CD8-positive, alpha-beta memory T cell (primary cell): ENCODE measurements at regions not wholly inside any gene's neighbourhood (a gene's known extent, or its start where the extent isn't known, plus 50 kb on each side); places are given as distances from the start of the nearest gene placed in this dataset.
A peak's percentile ranks its signal among the peaks of the same experiment; 100 is the strongest.
"Not testable (repeated sequence)": the region's sequence is repeated elsewhere in the genome, so short reads cannot be mapped to it uniquely, and the experiment has no call there.

Experiments used
- CTCF ChIA-PET: fragments of 350-600 bp; sonication (Branson Sonifier 250); formaldehyde crosslinking; loops from one replicate; lab custom pipeline; 2021; ENCODE audit warnings: antibody characterized with exemption; lab: Charles Lee
- POLR2A ChIA-PET: fragments of 350-600 bp; sonication (Branson Sonifier 250); formaldehyde crosslinking; loops from one replicate; lab custom pipeline; 2021; ENCODE audit warnings: antibody characterized with exemption; lab: Charles Lee
- DNase-seq, 5 donors: peaks; one replicate each; pipeline versions ENCODE4 v3.0.0 to v3.0.0-alpha.2; 2020 to 2022; ENCODE audit warnings: mixed read lengths in 1 of 5
- H3K27ac ChIP-seq: one replicate; pipeline ENCODE4 v1.7.0; 2013; ENCODE audit warnings: low read depth, mild to moderate bottlenecking, low read length, moderate library complexity
- H3K27me3 ChIP-seq: 2 replicates; pipeline ENCODE4 v1.7.0; 2013; ENCODE audit warnings: low read length, mild to moderate bottlenecking; ENCODE audit not compliant: insufficient read depth, poor library complexity, severe bottlenecking
- H3K36me3 ChIP-seq: 2 replicates; pipeline ENCODE4 v1.7.0; 2013; ENCODE audit warnings: mild to moderate bottlenecking, low read length, moderate library complexity; ENCODE audit not compliant: insufficient read depth
- H3K4me1 ChIP-seq: 2 replicates; pipeline ENCODE4 v1.7.0; 2013; ENCODE audit warnings: mild to moderate bottlenecking, low read length, moderate library complexity; ENCODE audit not compliant: insufficient read depth
- H3K4me3 ChIP-seq: 2 replicates; pipeline ENCODE4 v1.7.0; 2013; ENCODE audit warnings: mild to moderate bottlenecking, low read length
- H3K9me3 ChIP-seq: 2 replicates; pipeline ENCODE4 v1.7.0; 2013; ENCODE audit warnings: mild to moderate bottlenecking, low read length
- H3K27ac Mint-ChIP-seq, 8 donors: one replicate each; pipeline ENCODE4 v1.8.0; 2020 to 2021; ENCODE audit warnings: mixed read lengths in 8 of 8, mild to moderate bottlenecking in 6 of 8, inconsistent platforms in 3 of 8, moderate library complexity in 3 of 8
- H3K27me3 Mint-ChIP-seq, 2 donors: one replicate each; pipeline ENCODE4 v1.8.0; 2020 to 2021; ENCODE audit warnings: mixed read lengths in 2 of 2, mild to moderate bottlenecking in 1 of 2, moderate library complexity in 1 of 2
- H3K36me3 Mint-ChIP-seq, 3 donors: one replicate each; pipeline ENCODE4 v1.8.0; 2020 to 2021; ENCODE audit warnings: mixed read lengths in 3 of 3, inconsistent platforms in 1 of 3, mild to moderate bottlenecking in 1 of 3
- H3K4me1 Mint-ChIP-seq, 3 donors: one replicate each; pipeline ENCODE4 v1.8.0; 2020 to 2021; ENCODE audit warnings: mixed read lengths in 3 of 3, inconsistent platforms in 1 of 3, mild to moderate bottlenecking in 1 of 3
- H3K4me3 Mint-ChIP-seq, 7 donors: one replicate each; pipeline ENCODE4 v1.8.0; 2020 to 2021; ENCODE audit warnings: mixed read lengths in 7 of 7, mild to moderate bottlenecking in 6 of 7, moderate library complexity in 4 of 7, inconsistent platforms in 2 of 7
- H3K9me3 Mint-ChIP-seq, 5 donors: one replicate each; pipeline ENCODE4 v1.8.0; 2020 to 2022; ENCODE audit warnings: mixed read lengths in 5 of 5, mild to moderate bottlenecking in 3 of 5, moderate library complexity in 2 of 5, inconsistent platforms in 1 of 5

DNA sequence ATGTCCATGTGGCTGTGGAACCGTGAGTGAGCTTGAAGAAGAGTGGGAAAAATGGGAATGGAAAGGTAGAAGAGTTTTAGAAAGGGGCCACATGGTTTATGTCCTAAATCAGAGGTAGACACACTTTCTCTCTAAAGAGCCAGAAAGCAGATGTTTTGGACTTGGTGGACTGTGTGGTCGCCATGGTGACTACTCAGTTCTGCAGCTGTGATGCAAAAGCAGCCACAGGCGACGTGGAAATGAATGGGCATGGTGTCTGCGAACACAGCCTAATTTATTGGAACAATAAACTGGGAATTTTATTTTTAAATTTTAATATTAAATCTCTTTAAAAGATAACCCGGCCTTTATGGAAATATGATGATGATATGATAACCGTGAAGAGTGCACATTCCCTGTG is 386.0 kb upstream of the FAT1 start:
- Mint-ChIP-seq H3K36me3 (no peaks in the 10 kb centered on the region), H3K4me3 (no peak overlapping the region), H3K27me3 (no peaks in the 10 kb centered on the region), H3K4me1 (no peaks in the 10 kb centered on the region), H3K9me3 (peaks cover 0 to 10% (median 3%) of the 10 kb centered on the region in 5 donors), H3K27ac (no peak overlapping the region)
- Histone ChIP-seq H3K9me3 (no peaks in the 10 kb centered on the region), H3K27ac (no peak overlapping the region), H3K4me3 (no peak overlapping the region), H3K27me3 (no peaks in the 10 kb centered on the region), H3K4me1 (no peaks in the 10 kb centered on the region), H3K36me3 (no peaks in the 10 kb centered on the region)
- DNase-seq, result no peak
- ChIA-PET CTCF (no interaction called here), POLR2A (no interaction called here)

DNA sequence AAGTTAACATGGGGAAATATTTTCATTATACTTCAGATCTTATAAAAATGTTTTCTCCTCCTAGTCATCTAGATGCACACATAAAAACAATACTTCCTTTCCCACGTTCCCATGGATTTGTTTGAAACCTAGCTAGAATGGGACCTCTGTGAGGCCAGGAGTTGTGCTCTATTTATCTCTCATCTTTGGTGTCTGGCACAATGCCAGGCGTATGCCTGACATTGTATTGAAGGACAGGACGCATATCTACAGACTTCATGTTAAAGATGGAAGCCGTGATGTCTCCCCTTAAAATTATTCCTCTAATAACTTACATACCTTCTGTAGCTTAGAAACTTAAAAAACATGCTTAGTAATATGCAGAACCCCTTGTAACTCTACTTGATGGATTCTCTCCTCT is 394.5 kb upstream of the FAT1 start:
- H3K4me1 ChIP-seq, result no peaks in the 10 kb centered on the region
- no peak for DNase-seq
- H3K27ac ChIP-seq, result no peak overlapping the region
- no peaks in the 10 kb centered on the region for H3K36me3 ChIP-seq
- H3K4me3 ChIP-seq, result no peak overlapping the region
- H3K36me3 Mint-ChIP-seq, result no peaks in the 10 kb centered on the region
- H3K27me3 Mint-ChIP-seq, result peaks cover 0 to 1% of the 10 kb centered on the region in 2 donors
- no peaks in the 10 kb centered on the region for H3K4me1 Mint-ChIP-seq
- H3K27me3 ChIP-seq, result no peaks in the 10 kb centered on the region
- H3K27ac Mint-ChIP-seq, result no peak overlapping the region
- H3K9me3 Mint-ChIP-seq, result peaks cover 0 to 5% (median 4%) of the 10 kb centered on the region in 5 donors
- CTCF ChIA-PET, result no interaction called here
- POLR2A ChIA-PET, result no interaction called here
- no peak overlapping the region for H3K4me3 Mint-ChIP-seq
- no peaks in the 10 kb centered on the region for H3K9me3 ChIP-seq

DNA sequence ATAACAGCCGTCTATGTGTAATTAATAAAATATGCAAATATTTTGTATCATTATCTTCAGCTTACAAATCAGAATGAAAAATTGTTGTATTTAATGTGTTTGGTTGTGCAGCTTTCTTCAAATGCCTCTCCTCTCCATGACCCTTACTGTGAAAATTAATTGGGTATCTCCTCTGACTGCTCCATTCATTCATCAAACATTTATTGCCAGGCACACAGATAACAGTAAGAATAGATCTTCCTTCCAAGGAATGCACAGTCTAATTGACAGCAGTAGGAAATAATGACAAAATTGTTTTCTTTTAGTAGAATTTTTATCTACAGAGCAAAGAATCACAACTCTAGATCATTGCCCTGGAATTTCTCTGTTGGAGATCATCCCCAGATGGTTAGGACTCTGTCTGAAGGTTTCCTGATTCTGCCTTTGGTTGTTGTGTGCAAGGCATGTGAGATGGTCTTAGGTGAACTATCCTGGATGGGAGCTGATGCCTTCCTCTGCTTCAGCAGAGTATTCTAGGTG is 395.0 kb upstream of the FAT1 start:
- Mint-ChIP-seq H3K9me3 (peaks cover 0 to 5% (median 2%) of the 10 kb centered on the region in 5 donors), H3K27ac (no peak overlapping the region), H3K36me3 (no peaks in the 10 kb centered on the region), H3K4me1 (no peaks in the 10 kb centered on the region), H3K4me3 (no peak overlapping the region), H3K27me3 (peaks cover 0 to 1% of the 10 kb centered on the region in 2 donors)
- Histone ChIP-seq H3K4me3 (no peak overlapping the region), H3K4me1 (no peaks in the 10 kb centered on the region), H3K27ac (no peak overlapping the region), H3K36me3 (no peaks in the 10 kb centered on the region), H3K9me3 (no peaks in the 10 kb centered on the region), H3K27me3 (no peaks in the 10 kb centered on the region)
- CTCF ChIA-PET, result no interaction called here
- POLR2A ChIA-PET, result no interaction called here
- DNase-seq, result no peak

DNA sequence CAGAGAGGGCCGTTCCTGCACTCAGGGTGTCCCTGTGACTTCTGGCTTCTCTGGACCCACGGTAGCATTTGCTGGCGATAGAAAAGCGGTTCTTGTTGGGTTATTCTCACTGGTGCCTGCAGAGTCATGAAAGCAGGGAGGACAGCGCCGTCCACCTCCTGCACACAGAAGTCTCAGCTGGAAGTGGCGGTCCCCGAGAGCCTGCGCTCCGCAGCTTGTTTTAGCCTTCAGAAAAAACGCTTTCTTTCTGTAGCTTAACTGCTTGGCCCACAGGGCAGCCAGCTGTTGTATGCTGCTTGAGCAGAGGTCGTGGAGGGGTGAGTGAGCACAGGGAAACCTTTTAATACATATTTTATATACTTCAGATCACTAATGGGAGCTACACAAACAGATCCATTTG is 400.7 kb upstream of the FAT1 start:
- Mint-ChIP-seq H3K27ac (no peak overlapping the region), H3K4me1 (no peaks in the 10 kb centered on the region), H3K4me3 (no peak overlapping the region), H3K36me3 (no peaks in the 10 kb centered on the region), H3K27me3 (peaks cover 0 to 1% of the 10 kb centered on the region in 2 donors), H3K9me3 (peaks cover 1 to 12% (median 9%) of the 10 kb centered on the region in 5 donors)
- CTCF ChIA-PET, result no interaction called here
- Histone ChIP-seq H3K27ac (no peak overlapping the region), H3K27me3 (no peaks in the 10 kb centered on the region), H3K9me3 (no peaks in the 10 kb centered on the region), H3K4me1 (no peaks in the 10 kb centered on the region), H3K4me3 (no peak overlapping the region), H3K36me3 (no peaks in the 10 kb centered on the region)
- DNase-seq, result no peak
- POLR2A ChIA-PET, result no interaction called here

DNA sequence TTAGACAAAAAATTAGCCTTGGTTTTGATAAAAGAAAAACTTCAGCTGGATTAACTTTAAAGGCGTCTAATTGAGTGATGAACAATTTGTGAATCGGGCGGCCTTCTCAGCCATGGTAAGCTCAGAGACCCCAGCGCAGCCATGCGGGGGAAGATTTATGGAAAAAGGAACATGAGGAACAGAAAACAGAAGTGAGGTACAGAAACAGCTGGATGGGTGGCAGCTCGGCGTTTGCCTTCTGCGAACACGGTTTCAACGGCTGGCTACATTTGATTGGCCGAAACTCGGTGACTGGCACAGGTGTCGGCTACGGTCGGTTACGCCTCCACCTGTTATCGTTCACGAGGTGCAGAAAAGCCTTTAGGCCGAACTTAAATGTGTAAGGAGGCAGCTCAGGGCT is 401.4 kb upstream of the FAT1 start:
- CTCF ChIA-PET, result no interaction called here
- no peaks in the 10 kb centered on the region for H3K27me3 ChIP-seq
- Mint-ChIP-seq H3K36me3 (no peaks in the 10 kb centered on the region), H3K9me3 (peaks cover 6 to 15% (median 11%) of the 10 kb centered on the region in 5 donors), H3K4me3 (no peak overlapping the region), H3K4me1 (no peaks in the 10 kb centered on the region), H3K27ac (no peak overlapping the region), H3K27me3 (peaks cover 0 to 1% of the 10 kb centered on the region in 2 donors)
- POLR2A ChIA-PET, result no interaction called here
- H3K27ac ChIP-seq, result no peak overlapping the region
- no peak overlapping the region for H3K4me3 ChIP-seq
- no peaks in the 10 kb centered on the region for H3K36me3 ChIP-seq
- no peaks in the 10 kb centered on the region for H3K9me3 ChIP-seq
- no peak for DNase-seq
- H3K4me1 ChIP-seq, result no peaks in the 10 kb centered on the region

DNA sequence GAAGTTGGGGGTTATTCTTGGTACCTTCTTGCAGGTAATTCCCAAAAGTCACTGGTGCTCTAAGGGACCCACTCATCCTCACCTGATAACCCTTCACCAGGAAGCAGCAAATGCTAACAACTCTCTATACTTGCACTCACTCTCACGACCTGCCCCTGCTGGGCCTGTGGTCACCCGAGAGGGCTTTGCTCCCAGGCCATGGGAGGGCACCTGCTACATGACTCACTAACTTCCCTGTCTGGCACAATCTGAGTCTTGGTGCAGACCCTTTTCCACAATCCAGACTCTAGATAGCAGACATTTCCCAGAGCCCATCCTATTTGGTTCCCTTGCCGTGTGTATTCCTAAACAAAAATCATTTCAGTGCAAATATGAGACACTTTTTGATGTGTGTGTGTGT is 403.8 kb upstream of the FAT1 start:
- ChIA-PET CTCF (no interaction called here), POLR2A (no interaction called here)
- Histone ChIP-seq H3K4me3 (no peak overlapping the region), H3K27me3 (no peaks in the 10 kb centered on the region), H3K27ac (no peak overlapping the region), H3K9me3 (no peaks in the 10 kb centered on the region), H3K4me1 (no peaks in the 10 kb centered on the region), H3K36me3 (no peaks in the 10 kb centered on the region)
- Mint-ChIP-seq H3K4me1 (no peaks in the 10 kb centered on the region), H3K36me3 (no peaks in the 10 kb centered on the region), H3K4me3 (no peak overlapping the region), H3K27ac (no peak overlapping the region), H3K27me3 (no peaks in the 10 kb centered on the region), H3K9me3 (peaks cover 9 to 15% (median 12%) of the 10 kb centered on the region in 5 donors)
- no peak for DNase-seq

DNA sequence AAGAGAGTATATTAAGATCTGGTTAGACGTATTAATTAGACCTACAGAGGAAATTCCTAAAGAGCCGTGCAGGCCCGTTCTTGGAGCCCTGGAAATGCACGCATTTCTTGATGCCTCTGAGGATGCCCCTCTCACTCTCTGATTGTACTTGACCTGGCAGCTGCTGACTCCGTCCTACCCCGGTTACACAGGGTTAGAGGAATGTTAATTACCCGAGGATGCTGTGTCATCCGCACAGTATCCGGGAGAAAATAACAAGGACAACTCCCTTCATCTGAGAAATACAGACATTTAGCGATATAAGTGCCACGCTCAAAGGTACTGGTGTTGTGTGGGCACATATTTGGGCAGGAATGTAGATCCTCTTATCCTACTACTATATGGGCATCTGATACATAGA is 404.6 kb upstream of the FAT1 start:
- H3K4me3 ChIP-seq, result no peak overlapping the region
- Mint-ChIP-seq H3K36me3 (no peaks in the 10 kb centered on the region), H3K4me1 (no peaks in the 10 kb centered on the region), H3K27ac (no peak overlapping the region), H3K27me3 (no peaks in the 10 kb centered on the region), H3K9me3 (peaks cover 9 to 15% (median 14%) of the 10 kb centered on the region in 5 donors), H3K4me3 (no peak overlapping the region)
- no peaks in the 10 kb centered on the region for H3K36me3 ChIP-seq
- no peak for DNase-seq
- no peak overlapping the region for H3K27ac ChIP-seq
- no peaks in the 10 kb centered on the region for H3K9me3 ChIP-seq
- H3K27me3 ChIP-seq, result no peaks in the 10 kb centered on the region
- no peaks in the 10 kb centered on the region for H3K4me1 ChIP-seq
- POLR2A ChIA-PET, result no interaction called here
- CTCF ChIA-PET, result no interaction called here

DNA sequence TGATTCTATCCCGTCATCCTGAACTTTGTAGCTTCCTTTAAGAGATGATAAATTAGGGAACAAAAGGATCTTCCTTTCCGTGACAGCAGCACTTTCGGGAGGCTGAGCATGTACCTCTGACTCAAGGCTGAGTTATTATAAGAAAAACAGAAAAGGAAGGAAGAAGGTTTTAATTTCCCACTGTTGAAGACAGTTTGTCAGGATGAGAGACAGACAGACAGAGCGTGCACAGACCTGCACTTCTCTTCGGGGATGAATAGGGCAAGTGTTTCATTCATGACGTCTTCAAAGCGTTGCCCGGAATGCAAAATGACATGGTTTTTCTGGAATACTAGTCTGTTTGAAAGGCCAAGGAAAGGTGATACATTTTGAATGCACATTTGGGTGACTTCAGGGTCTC is 405.3 kb upstream of the FAT1 start:
- ChIA-PET POLR2A (no interaction called here), CTCF (no interaction called here)
- H3K36me3 Mint-ChIP-seq, result no peaks in the 10 kb centered on the region
- H3K4me3 Mint-ChIP-seq, result no peak overlapping the region
- peak overlapping the region in 1 of 8 donors; percentile 36 for H3K27ac Mint-ChIP-seq
- no peaks in the 10 kb centered on the region for H3K36me3 ChIP-seq
- H3K4me1 ChIP-seq, result no peaks in the 10 kb centered on the region
- peaks cover 10 to 15% (median 14%) of the 10 kb centered on the region in 5 donors for H3K9me3 Mint-ChIP-seq
- H3K4me3 ChIP-seq, result no peak overlapping the region
- no peaks in the 10 kb centered on the region for H3K27me3 Mint-ChIP-seq
- no peak overlapping the region for H3K27ac ChIP-seq
- no peaks in the 10 kb centered on the region for H3K9me3 ChIP-seq
- H3K27me3 ChIP-seq, result no peaks in the 10 kb centered on the region
- DNase-seq, result no peak
- H3K4me1 Mint-ChIP-seq, result no peaks in the 10 kb centered on the region

DNA sequence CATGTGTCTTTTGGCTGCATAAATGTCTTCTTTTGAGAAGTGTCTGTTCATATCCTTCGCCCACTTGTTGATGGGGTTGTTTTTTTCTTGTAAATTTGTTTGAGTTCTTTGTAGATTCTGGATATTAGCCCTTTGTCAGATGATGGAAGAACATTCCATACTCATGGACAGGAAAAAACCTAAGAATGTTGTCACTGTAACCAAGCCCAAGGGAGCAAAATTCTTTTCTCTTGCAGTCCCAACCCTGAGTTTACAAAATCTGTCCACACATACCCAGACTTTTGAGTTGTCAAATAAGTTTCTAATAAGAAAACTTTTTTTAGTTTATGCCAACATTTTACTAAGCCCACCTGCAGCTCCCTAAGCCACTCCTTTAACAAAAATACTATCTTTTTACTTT is 408.2 kb upstream of the FAT1 start:
- DNase-seq, CTCF ChIA-PET, H3K4me1 ChIP-seq, H3K36me3 Mint-ChIP-seq, H3K9me3 ChIP-seq, H3K4me3 ChIP-seq, H3K36me3 ChIP-seq, POLR2A ChIA-PET, H3K4me1 Mint-ChIP-seq, H3K27ac Mint-ChIP-seq, H3K4me3 Mint-ChIP-seq, H3K27me3 Mint-ChIP-seq, H3K27me3 ChIP-seq, H3K27ac ChIP-seq: not testable (repeated sequence)
- peaks cover 9 to 15% (median 14%) of the 10 kb centered on the region in 5 donors for H3K9me3 Mint-ChIP-seq
